Cardiac muscle cell (in vitro differentiated cells and primary cell): ENCODE measurements at regions not wholly inside any gene's neighbourhood (a gene's known extent, or its start where the extent isn't known, plus 50 kb on each side); places are given as distances from the start of the nearest gene placed in this dataset.

ENCODE experiments used
- DNase-seq, 2 donors: peaks; one replicate each; pipeline versions ENCODE4 v3.0.0 to v3.0.0-alpha.2; 2010 to 2017; ENCODE audit warnings: low read depth in 1 of 2, low spot score in 1 of 2
- H3K27ac ChIP-seq: fragments of 200-600 bp; sonication (generic); 2 replicates; pipeline ENCODE4 v1.5.1; 2016
- H3K27me3 ChIP-seq: fragments of 200-600 bp; sonication (generic); 2 replicates; pipeline ENCODE4 v1.6.0; 2016; ENCODE audit warnings: control low read depth
- H3K36me3 ChIP-seq: fragments of 200-600 bp; sonication (generic); 2 replicates; pipeline ENCODE4 v1.5.1; 2016; ENCODE audit warnings: control low read depth
- H3K4me1 ChIP-seq: fragments of 200-600 bp; sonication (generic); 2 replicates; pipeline ENCODE4 v1.8.1; 2017; ENCODE audit warnings: low read depth, mild to moderate bottlenecking, mixed run types
- H3K4me3 ChIP-seq: fragments of 200-600 bp; sonication (generic); 2 replicates; pipeline ENCODE4 v1.5.1; 2016; ENCODE audit warnings: mild to moderate bottlenecking
- H3K9me3 ChIP-seq: fragments of 200-600 bp; sonication (generic); 2 replicates; pipeline ENCODE4 v1.5.1; 2017; ENCODE audit warnings: low read depth, mild to moderate bottlenecking, control low read depth
- TF ChIP-seq, protein P1 (sequence below): IDR thresholded peaks from 2 replicates; pipeline ENCODE4 v1.5.1; 2012; ENCODE audit warnings: low read depth, mild to moderate bottlenecking, low read length

DNA sequence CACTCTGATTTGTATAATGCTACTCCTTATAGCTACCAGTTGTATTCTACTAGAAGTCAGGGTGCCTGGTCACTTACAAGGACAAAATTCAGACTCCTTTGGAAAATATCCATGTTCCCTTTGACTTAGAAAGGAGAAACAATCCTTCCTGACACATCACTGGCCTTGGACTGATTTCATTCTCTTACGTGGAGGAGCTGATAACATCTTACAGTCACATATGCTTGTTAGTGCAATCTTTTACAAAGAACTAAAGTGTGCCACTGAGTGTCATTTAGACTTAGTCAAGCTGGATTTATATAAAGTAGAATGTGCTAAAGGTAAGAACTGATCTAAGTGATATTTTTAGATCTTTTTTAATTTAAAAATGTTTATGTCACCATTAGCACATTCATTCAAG lies 131.0 kb upstream of the TMTC2 start:
- no peaks in the 10 kb centered on the region for H3K36me3 ChIP-seq
- H3K27me3 ChIP-seq: no peaks in the 10 kb centered on the region
- DNase-seq: peak in 1 of 2 donors; percentile 10
- no peak overlapping the region for H3K27ac ChIP-seq
- H3K4me3 ChIP-seq: no peak overlapping the region
- TF ChIP-seq, protein P1, sequence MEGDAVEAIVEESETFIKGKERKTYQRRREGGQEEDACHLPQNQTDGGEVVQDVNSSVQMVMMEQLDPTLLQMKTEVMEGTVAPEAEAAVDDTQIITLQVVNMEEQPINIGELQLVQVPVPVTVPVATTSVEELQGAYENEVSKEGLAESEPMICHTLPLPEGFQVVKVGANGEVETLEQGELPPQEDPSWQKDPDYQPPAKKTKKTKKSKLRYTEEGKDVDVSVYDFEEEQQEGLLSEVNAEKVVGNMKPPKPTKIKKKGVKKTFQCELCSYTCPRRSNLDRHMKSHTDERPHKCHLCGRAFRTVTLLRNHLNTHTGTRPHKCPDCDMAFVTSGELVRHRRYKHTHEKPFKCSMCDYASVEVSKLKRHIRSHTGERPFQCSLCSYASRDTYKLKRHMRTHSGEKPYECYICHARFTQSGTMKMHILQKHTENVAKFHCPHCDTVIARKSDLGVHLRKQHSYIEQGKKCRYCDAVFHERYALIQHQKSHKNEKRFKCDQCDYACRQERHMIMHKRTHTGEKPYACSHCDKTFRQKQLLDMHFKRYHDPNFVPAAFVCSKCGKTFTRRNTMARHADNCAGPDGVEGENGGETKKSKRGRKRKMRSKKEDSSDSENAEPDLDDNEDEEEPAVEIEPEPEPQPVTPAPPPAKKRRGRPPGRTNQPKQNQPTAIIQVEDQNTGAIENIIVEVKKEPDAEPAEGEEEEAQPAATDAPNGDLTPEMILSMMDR: no peak
- H3K4me1 ChIP-seq: no peaks in the 10 kb centered on the region
- no peaks in the 10 kb centered on the region for H3K9me3 ChIP-seq

DNA sequence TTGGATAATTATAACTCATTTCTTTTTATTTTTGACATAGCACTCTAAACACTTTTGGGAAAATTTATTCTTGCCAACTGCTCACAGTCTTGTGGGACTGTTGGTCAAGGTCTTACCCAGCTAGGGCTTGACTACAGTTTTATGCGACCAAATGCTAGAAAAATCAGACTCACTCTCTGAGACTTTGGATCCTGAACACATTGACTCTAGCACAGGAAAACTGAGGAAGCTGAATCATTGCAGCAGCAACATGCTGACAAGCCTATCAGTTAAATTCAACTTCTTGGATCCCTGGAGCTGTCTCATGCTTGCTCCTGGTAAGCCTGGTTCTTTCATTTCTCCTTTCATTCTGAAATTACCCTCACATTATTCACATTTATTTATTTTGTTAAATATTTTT lies 120.7 kb upstream of the TMTC2 start:
- Histone ChIP-seq H3K27ac (no peak overlapping the region), H3K27me3 (no peaks in the 10 kb centered on the region), H3K36me3 (no peaks in the 10 kb centered on the region), H3K4me3 (no peak overlapping the region), H3K9me3 (no peaks in the 10 kb centered on the region), H3K4me1 (no peaks in the 10 kb centered on the region)
- DNase-seq: no peak
- TF ChIP-seq, protein P1: no peak

DNA sequence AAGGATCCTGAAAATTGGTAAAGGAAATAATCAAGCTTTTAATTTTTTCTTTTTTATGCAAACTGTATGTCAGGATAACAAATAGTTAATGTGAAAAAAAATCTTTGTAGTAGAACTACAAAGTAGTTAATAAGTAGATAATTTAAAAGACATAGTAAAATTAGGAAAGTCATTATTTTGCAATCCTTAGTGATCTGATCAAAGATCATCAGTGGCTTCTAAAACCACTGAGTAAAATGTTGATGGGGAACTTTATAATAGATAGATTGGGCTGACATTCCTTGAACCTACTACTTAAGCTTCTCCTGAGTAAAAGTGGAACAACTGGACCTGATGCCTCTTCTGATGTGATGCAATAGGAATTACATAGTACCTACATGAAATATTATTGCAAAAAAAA lies 119.0 kb upstream of the TMTC2 start:
- TF ChIP-seq, protein P1: no peak
- no peak overlapping the region for H3K4me3 ChIP-seq
- no peaks in the 10 kb centered on the region for H3K4me1 ChIP-seq
- H3K27me3 ChIP-seq: no peaks in the 10 kb centered on the region
- no peaks in the 10 kb centered on the region for H3K9me3 ChIP-seq
- H3K27ac ChIP-seq: no peak overlapping the region
- H3K36me3 ChIP-seq: no peaks in the 10 kb centered on the region
- DNase-seq: no peak

DNA sequence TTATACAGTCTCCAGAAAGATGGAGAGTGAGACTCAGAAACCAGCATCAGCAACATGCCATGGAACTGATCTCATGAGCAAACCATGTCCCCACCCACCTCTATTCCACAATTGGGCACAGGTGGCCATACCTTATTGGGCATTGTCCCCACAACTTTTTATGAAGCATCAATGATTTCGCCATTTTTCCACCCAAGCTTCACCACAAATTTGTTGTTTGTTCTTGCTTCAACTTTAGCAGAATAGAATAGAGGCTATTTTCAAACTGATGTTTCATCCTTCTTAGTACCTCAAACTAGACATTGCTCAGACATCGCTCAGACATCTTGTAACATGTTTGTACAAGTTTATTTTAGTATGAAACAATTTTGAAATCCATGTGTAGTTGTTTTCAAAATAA lies 112.5 kb upstream of the TMTC2 start:
- Histone ChIP-seq H3K36me3 (no peaks in the 10 kb centered on the region), H3K4me1 (no peaks in the 10 kb centered on the region), H3K9me3 (no peaks in the 10 kb centered on the region), H3K4me3 (no peak overlapping the region), H3K27ac (no peak overlapping the region), H3K27me3 (no peaks in the 10 kb centered on the region)
- TF ChIP-seq, protein P1: no peak
- DNase-seq: no peak

DNA sequence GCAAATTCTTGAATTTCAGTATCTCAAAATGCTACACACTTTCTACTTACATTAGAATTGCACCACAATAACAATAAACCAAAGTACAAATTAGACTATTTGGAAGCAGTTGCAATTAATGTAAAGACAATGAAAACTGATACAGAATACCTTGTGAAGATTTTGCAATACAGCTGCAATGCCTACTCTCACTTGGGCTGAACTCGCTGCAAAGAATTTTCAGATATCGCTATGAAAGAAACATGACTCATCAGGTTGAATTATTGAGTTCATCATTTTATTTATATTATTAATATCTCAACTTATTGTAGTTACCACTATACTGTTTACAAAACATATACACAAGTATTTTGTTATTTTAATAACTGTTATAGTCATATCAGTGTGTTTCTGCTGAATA lies 108.0 kb upstream of the TMTC2 start:
- DNase-seq: no peak
- H3K4me3 ChIP-seq: no peak overlapping the region
- H3K27me3 ChIP-seq: no peaks in the 10 kb centered on the region
- no peaks in the 10 kb centered on the region for H3K36me3 ChIP-seq
- H3K4me1 ChIP-seq: no peaks in the 10 kb centered on the region
- no peak overlapping the region for H3K27ac ChIP-seq
- TF ChIP-seq, protein P1: no peak
- no peaks in the 10 kb centered on the region for H3K9me3 ChIP-seq

DNA sequence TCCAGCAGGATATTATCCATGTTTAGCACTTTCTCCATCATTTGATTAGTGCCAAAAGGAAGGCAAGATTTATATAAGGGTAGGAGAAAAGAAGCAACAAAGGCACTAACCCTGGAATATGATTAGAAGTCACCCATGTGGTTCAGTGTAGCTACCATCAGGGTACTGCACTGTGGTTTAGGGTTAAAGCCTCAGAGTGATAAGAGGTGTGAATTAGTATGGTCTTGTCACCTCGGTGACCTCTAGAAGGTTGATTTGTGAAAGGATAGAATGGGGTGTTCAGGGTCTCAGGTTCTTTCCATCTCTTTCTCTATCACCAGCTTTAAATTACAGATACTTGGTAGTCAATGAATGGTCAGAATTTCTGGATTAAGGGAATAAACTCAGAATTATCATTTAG lies 103.0 kb upstream of the TMTC2 start:
- Histone ChIP-seq H3K27me3 (no peaks in the 10 kb centered on the region), H3K36me3 (no peaks in the 10 kb centered on the region), H3K9me3 (no peaks in the 10 kb centered on the region), H3K4me3 (no peak overlapping the region), H3K4me1 (no peaks in the 10 kb centered on the region), H3K27ac (no peak overlapping the region)
- no peak for DNase-seq
- TF ChIP-seq, protein P1: no peak
